Colon (tissue), 2 donors: ENCODE measurements at regions not wholly inside any gene's neighbourhood (a gene's known extent, or its start where the extent isn't known, plus 50 kb on each side); places are given as distances from the start of the nearest gene placed in this dataset.

Experiments
- FAIRE-seq: peaks from 2 replicates; lab custom pipeline; 2012; peaks lifted over from hg19 to GRCh38; lab: Jason Lieb, UNC
- donor health status: control.
- donor health status: control.

DNA sequence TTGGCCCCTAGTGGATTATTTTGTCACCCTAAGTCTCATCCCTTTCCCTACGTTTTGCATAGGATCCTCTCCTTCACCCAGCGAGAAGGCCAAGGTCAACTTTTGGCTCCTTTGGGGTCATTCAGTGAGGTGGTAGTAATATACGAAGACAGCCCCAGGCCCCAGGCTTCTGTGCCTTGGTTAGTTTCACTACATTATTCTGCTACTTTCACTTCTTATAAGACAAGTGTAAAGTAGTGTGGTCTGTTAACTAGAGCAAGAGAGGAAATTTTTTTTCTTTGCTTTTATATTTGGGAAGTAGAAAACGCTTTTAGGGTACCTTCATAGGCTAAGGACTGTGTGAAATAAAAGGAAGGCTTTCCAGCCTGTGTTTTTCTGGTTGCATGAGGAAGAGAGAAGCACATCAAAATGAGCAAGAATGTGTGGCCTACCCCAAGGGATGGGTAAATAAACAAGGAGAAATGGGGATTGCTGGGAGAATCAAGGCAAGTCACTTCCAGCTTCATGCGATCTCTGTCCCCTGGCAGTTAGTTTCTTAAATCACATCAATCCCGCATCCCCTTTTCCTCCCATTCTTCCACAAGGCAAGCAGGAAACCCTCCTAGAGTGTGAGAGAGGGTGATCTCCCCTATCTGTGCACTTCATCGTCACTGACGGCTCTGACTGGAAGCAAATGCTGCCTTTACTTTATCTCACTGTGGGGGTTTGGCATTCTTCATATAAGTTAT lies 677.0 kb upstream of the WWC1 start:
- no peak for FAIRE-seq

DNA sequence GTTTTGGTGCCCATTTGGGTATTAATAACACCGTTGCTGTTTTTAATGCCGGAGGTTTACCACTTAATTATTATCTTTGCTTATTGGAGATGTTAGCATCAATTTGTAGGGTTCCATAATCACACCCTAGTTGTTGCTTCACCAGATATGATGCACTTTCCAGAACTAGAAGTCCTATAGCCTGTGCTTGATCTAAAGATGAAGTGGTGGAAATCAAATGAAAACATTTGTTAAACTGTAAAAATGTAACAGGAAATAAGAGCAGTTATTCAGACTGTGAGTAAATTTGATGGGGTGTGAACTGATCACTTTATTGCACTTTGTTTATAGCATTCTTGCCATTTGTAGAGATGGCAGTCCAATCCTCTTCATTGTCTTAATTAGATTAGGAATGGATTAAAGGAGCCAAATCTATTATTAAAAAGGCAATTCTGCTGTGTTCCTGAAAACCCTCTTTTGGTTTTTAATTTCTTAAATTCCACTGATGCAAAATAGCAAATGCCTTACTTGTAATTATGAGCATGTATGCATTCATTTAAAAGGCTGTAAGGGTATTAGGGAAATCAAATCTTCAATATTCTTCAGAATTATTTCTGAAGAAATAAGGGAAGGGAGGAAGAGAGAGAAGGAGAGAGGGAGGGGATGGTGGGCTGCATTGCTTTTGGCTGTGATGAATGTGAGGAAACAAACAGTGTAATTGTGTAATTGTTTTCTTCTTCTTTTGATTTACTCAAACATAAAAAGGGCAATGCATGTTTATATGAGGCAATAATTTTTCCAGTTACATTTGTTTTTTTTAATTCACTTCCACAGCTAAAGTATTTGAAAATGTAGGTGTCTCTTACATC lies 675.2 kb upstream of the WWC1 start:
- no peak for FAIRE-seq

DNA sequence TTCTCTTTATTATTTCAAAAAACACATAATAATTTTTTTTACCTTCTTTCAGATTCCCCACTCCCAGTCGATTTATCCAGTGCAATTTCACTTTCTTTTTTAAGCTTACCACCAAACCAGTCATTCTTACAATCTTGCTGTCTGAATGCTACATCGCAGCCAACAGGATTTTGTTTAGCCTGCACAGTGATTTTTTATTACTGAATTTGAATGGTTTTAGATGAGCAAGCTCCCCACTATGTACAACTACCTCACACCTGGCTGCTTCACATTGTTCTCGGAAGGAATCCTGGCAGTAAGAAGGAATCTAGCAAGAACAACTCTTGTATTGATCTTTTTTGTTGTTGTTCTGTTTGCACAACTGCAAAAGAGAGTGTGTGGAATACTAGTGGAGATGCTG lies 668.1 kb upstream of the WWC1 start:
- no peak for FAIRE-seq

DNA sequence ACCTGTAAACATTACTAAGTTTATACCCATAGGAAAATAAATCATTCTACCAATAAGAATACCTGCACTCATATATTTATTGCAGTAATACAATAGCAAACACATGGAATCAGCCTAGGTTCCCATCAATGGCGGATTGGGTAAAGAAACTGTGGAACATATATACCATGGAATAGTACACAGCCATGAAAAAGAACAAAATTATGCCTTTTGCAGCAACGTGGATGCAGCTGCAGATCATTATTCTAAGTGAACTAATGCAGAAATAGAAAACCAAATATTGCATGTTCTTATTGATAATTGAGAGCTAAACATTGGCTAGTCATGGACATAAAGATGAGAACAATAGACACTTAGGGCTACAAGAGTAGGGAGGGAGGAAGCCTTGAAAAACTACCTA lies 667.4 kb upstream of the WWC1 start:
- no peak for FAIRE-seq

DNA sequence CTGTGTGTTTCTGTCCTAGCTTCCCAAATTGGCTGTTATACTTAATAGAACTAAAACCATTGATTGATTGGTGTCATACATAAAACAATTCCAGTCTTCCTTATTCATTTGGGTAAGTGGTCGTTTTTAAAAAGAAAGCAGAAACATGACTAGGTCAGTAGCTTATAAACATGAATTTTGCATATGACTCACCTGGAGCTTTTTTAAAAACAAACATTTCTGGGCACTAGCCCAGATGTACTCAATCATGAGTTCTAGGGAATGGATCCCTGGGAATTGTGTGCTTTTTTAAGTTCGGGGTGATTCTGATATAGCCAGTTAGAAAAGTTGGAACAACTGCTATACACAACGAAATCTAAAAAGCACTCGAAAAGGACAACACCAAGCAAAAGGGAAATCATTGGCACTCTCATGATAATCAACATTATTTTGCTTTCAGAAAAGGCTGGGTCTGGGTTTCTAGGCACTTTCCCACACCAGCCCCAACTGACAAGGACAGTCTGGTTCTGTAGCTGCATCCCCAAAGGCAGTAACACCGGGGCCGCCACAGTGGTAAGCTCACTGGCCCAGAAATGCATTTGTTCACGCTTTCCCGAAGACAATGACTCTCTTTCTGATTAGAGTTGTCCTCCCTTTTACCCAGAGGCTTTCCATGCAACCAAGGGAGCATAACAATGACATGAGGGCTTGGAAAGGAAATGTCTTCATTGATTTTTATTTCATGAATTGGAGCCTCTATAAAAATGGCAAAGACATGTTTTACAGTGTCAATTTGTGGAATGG lies 664.9 kb upstream of the WWC1 start:
- FAIRE-seq: no peak

DNA sequence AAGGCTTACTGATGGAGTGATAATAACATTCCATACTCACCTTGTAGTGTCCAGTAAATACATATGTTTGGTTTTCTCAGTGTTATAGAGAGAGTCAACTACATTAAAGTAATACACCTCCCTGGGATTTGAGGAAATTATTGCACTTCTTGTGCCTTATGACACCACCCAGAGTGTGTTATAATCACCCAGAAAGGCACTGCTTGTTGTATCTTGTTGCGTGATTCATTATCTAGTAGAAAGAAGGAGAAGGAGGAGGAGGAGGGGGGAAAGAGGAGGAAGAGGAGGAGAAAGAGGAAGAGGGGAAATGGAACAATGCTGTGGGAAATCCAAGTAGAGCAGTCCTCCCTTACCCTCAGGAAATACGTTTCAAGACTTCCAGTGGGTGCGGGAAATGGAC lies 661.8 kb upstream of the WWC1 start:
- no peak for FAIRE-seq

DNA sequence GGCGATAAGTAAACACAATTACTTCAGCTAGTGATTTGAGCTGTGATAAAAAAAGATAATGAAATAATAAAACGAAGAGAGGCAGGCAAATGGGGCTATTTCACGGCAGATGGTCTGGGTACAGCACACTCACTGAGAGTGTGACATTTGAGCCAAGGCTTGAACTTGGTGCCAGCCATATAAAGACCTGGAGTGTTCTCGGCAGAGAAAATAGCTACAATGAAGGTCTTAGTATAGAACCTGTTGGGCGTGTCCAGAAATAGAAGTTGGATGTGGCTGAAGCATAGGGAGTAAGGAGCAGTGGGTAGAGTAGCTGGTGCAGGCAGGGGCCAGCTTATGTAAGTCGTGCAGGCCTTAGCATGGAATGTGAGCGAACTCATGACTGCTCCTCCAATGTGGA lies 660.3 kb upstream of the WWC1 start:
- no peak for FAIRE-seq

DNA sequence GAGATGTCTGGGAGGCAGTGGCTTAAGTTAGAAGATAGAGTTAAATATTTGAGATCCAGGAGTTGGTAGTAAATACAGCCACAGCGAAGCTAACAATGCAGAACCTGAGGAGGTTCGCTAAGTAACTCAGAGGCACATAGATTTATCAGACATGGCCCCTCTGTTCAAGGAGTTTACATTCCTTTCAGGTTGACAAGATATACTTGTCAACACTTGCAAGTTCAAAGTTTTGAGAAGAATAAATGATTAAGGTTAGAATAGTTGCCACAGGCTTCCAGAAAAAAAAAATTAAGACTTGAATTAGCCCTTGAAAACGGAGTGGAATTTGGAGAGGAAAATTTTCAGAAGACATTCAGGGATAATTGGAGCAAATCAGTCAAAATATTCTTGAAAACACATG lies 658.3 kb upstream of the WWC1 start:
- FAIRE-seq: no peak

DNA sequence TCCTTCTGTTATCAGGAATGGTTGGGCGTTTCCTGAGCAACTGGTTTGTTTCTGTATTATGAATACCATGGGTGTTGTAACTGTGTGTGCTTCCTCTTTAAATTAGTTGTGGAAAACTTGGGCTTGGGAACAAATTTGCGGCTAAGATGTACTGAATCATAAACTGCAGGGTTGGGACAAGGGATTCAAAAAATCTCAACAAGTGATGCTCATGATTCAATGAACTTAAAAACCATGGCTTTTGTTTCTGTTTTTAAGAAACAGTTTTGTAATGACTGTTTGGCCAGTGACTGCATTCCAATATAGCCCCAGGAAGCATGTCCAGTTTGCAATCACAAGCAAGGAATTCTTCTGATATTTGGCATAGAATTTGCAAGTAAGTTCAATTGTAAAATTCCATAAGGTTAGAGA lies 657.5 kb upstream of the WWC1 start:
- FAIRE-seq: no peak

DNA sequence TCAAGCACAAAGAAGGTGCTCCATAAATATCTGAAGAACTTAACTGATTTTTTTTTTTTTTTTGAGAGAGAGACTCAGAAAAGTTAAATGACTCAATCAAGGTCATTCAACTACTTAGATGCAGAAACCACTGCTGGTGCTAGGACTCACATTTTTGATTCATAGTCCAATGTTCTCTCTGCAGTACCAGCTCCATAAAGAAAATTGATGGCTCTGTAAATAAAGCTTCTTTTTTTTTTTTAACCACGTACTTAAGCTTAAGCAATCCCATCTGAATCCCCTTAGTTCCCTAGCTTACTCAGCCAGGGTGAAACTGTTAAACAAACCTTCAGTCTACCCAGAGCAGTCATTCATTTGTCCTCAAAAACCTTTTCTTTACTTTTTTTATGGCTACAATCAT lies 657.0 kb upstream of the WWC1 start:
- no peak for FAIRE-seq

DNA sequence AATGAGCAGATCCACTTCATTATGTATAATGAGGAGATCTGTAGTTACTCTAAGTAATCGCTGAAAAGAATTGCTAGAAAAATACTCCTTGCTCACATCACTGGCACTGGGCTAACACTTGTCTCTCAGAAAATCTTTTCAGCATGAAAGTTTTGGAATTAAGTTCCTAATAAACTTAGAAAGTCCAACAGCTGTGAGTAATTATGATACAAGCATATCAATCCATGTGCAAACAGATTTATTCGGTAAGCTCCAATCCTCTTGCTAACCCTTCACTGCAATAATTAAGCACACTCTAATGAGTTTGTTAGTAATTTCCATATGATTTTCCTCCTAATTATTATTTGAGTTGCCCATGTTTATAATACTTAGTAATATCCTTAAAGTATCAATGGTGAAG lies 652.6 kb upstream of the WWC1 start:
- no peak for FAIRE-seq

DNA sequence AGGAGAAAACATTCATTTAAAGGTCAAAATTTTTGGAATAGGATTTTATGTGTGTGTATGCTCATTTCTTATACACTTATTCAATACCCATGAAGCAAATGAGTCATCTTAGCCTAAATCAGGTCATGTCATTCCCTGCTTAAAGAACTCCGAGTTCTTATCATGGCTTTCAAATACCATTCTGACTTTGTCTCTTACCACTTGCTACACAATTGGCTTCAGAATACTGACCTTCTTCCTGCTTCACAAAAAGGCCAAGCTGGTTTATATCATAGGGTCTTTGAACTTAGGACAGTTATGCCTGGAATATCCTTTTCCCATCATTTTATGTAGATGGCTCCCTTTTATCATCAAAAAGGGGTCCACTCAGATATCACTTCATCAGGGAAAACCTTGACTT lies 652.2 kb upstream of the WWC1 start:
- no peak for FAIRE-seq

DNA sequence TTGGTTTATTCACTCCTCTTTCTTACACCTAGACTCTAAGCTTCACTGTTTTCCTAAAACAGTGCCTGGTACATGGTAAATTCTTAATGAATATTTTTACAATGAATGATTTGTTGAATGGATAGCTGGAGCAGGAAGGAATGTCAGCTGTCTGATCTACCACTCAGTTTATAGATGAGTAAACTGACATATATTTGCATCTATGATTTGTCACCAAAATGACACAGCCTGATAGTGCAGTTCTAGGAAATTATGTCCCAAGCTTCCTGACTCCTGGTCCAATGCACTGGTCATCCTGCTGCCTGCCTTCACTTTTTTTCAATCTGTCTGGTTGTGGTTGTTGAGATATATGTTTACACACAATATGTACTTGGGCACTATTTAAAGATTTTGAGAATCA lies 651.7 kb upstream of the WWC1 start:
- FAIRE-seq: no peak

DNA sequence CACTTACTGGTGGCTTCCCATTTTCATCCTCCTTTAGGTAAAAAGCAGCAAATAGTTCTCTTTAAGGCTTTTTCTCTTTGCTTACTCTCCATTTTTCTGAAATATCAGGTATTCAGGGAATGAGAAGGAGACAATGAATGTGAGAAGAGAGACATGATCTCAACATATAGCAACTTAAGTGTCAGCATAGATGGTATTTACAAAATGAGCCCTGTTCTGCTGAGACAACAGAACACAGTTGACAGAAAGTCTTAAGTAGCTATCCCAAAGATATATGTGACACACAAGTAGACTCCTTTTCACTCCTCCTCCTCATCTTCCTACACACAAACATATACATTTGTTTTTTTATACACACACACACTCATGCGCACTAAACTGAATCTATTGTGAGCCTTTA lies 649.3 kb upstream of the WWC1 start:
- no peak for FAIRE-seq

DNA sequence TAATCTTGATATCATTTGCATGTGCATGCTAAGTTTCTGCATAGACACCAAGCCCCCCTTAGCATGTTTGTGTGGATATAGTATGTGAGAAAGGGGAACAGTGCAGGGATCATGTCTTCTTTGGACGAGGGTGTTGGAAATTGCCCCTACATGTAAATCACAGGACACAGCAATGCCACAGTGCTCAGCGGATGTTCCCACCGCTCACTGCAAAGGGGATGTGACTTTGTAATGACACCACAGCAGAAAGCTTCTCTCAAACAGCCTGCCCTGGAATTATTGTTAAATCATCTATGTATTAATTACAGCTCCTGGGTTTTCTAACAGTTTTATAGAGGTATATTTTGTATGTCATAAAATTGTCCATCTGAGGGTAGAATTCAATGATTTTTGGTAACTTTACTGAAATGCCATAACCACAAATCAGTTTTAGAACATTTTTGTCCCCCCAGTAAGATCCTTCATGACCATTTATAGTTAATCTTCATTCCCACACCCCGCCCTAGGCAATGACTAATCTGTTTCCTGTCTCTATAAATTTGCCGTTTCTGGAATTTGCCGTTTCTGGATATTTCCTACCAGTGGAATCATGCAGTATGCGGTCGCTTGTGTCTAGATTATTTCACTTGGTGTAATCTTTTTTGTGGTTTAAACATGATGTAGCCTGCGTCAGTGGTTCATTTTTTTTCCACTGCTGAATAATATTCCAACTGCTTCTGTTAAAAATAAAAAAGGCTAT lies 648.5 kb upstream of the WWC1 start:
- no peak for FAIRE-seq

DNA sequence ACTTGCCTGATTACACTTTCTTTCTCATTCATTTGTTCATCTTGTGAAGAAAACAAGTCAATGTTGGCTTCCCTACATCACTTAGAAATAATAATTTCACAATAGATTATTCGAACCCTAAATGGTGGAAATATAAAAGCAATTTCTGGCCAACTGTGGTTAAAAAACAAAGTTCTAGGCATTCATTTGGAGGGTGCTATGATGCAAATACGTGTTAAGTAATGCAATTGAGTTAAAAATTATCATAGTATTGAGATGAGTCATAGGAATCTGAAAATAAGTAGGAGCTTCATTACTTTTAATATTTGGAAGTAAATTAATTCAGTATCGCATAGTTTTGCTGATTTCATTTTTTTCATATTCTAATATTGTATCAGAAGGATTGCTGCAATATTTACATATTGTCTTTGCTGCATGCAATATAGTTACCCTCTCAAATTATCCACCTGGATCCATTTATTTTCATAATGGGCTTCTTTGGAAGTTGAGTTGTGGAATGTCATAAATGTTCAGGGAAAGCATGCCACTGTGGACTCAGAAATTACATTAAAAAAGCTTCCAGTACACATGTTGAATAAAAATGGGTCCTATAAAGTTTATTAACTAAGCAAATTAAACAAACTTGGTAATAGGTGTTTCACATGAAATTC lies 647.7 kb upstream of the WWC1 start:
- no peak for FAIRE-seq

DNA sequence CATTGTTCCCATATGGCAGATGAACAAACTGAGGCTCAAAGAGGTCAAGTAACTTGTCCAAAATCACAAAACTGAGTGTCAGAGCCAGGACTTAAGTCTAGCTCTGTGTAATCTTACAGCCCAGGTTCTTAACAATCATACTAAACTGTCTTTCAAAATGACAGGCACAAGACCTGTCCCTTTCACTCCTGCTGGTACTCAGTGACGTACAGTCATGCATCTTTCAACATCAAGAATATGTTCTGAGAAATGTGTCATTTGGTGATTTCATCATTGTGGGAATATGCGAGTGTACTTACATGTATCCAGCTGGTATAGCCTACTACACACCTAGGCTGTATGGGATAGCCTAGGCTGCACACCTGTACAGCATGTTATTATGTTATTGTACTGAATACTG lies 646.8 kb upstream of the WWC1 start:
- no peak for FAIRE-seq

DNA sequence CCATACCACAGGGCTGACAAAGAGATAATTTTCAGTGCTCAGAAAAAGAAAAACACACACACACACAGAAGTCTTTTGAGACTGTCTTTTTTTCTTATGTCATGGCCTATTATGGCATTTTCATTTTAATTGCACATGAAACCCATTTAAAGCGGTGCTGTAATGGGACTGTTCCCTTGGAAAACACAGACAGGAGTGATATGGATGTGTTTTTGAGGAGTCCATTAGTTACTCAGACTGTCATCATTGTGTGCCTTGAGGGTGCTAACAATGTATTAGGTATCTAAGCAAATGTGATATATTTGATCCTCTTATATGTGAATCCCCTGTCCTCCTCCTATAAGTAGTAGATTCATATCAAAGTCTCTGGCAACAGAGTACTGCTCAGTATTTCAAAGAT lies 642.0 kb upstream of the WWC1 start:
- no peak for FAIRE-seq

DNA sequence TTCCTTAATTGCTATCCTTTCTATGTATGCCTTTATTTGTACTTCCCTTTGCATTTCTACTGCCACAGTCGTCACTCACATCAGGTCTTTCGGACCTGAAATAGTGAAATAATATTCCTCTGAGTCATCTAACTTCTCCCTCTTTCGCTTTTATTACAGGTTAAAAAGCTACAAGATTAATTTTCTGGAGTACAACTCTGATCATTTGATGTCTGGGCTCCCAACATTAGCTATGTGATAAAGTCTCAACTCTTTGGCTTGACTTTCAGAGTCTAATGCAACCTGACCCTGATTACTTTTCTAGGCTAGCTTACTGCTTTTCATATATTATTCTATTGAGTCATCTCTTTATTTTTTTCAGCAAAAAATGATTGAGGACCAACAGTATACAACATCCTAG lies 638.8 kb upstream of the WWC1 start:
- no peak for FAIRE-seq

DNA sequence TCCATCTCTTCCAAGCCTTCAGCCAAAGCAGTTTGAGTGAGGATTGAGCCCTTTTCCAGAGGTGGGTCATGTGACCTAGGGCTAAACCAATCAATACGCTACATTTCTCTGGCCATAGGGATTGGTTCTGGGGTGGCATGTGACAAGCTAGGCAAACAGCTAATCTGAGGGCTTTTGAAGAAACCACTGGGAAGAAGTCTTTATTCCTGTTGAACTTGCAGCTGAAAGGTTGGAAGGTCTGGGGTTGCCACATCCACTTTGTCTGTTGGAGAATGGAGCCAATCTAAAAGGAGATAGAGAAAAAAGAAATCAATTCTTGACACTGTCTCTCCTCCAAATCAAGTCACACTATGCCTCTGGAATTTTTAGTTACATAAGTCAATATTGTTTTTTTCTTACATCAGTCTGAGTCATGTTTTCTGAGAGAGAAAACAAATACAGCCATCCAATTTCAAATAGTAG lies 637.8 kb upstream of the WWC1 start:
- FAIRE-seq: no peak

DNA sequence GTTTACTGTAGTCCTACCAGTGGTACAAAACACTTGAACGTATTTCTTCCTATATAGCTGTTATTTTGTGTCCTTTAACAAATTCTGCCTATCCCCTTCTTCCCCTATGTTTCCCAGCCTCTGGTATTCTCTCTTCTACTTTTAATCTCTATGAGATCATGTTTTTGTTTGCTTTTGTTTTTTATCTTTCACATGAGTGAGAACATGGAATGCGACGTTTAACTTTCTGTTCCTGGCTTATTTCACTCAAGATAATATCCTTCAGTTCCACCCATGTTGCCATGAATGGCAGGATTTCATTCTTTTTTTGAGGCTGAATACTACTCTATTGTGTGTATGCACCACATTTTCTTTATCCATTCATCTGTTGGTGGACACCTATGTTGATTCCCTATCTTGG lies 634.4 kb upstream of the WWC1 start:
- FAIRE-seq: no peak

DNA sequence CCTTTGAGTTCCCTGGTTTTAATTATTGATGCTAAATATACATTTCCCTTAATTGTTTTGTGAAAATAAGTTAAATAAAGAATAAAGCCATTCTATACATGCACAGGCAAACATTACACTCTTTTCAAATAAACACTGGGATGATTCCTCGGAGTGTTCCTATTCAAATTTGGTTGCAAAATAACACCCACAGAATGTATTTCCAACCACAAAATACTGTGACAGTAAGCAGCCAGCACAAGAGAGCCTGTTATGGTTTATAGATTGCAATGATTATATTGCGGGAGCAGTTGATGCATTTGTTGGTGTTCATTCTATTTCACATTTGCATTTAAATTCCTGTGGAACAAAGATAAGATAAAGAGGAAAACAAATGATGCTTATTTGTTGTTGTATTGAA lies 632.6 kb upstream of the WWC1 start:
- no peak for FAIRE-seq
